ENCODE measurements at regions not wholly inside any gene's neighbourhood (a gene's known extent, or its start where the extent isn't known, plus 50 kb on each side); places are given as distances from the start of the nearest gene placed in this dataset.

- peak; percentile 40 for DNase-seq (ENCODE audit: low read depth)
Observed at GRCh38 chr6:170232186-170233002, 58.5 kb downstream of the DLL1 start.

- no peak for DNase-seq (ENCODE audit: low read depth)
Observed at GRCh38 chr6:170231293-170232185, 59.3 kb downstream of the DLL1 start.

GRCh38 chr6:170230520-170231292 lies 60.2 kb downstream of the DLL1 start:
- DNase-seq (ENCODE audit: low read depth), result no peak

- no peak for DNase-seq (ENCODE audit: low read depth)
Observed at GRCh38 chr6:170229851-170230519, 60.9 kb downstream of the DLL1 start.

GRCh38 chr6:170229396-170229795 lies 61.5 kb downstream of the DLL1 start:
- no peak for DNase-seq (ENCODE audit: low read depth)

- DNase-seq (ENCODE audit: low read depth), result no peak
Observed at GRCh38 chr6:170228946-170229310, 62.0 kb downstream of the DLL1 start.

GRCh38 chr6:170227996-170228945 lies 62.6 kb downstream of the DLL1 start:
- no peak for DNase-seq (ENCODE audit: low read depth)

GRCh38 chr6:170227521-170227983 lies 63.3 kb downstream of the DLL1 start:
- peak; percentile 12 for DNase-seq (ENCODE audit: low read depth)

- no peak for DNase-seq (ENCODE audit: low read depth)
Observed at GRCh38 chr6:170226647-170227046, 64.2 kb downstream of the DLL1 start.

GRCh38 chr6:170225852-170226417 lies 64.9 kb downstream of the DLL1 start:
- DNase-seq (ENCODE audit: low read depth), result no peak

GRCh38 chr6:170224694-170225660 lies 65.9 kb downstream of the DLL1 start:
- DNase-seq (ENCODE audit: low read depth), result peak; percentile 51

GRCh38 chr6:170223718-170224693 lies 66.9 kb downstream of the DLL1 start:
- DNase-seq (ENCODE audit: low read depth), result no peak

- DNase-seq (ENCODE audit: low read depth), result no peak
Observed at GRCh38 chr6:170222498-170223471, 68.1 kb downstream of the DLL1 start.

- no peak for DNase-seq (ENCODE audit: low read depth)
Observed at GRCh38 chr6:170221753-170222400, 69.0 kb downstream of the DLL1 start.

- DNase-seq (ENCODE audit: low read depth), result no peak
Observed at GRCh38 chr6:170221052-170221752, 69.7 kb downstream of the DLL1 start.
